ENCODE measurements at regions not wholly inside any gene's neighbourhood (a gene's known extent, or its start where the extent isn't known, plus 50 kb on each side); places are given as distances from the start of the nearest gene placed in this dataset.

DNA sequence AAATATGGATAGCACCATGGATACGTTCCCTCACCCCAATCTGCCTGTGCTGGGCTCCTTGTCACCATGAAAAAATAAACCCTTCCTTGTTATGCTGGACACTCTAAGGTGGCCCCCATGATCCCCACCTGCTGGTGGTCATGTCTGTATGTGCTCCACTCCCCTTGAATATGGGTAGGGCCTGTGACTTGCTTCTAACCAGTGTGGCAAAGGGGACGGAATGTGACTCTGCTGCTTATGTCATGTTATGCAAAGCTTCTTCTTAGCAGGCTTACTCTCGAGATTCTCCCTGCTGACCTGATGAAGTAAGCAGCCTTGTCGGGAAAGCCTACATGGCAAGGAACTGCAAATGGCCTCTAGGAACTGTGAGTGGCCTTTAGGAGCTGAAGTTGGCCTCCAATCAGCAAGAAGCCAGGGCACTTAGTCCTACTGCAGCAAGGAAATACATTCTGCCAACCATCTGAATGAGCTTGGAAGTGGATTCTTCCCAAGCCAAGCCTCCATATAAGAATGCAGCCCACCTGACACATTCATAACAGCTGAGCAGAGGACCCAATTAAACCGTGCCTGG, 159.9 kb downstream of the CCDC34 start:
- TF ChIP-seq CTCF (conservative IDR thresholded peaks at IDR 0.05; ENCODE audit: low read depth, low read length): no peak
- TF ChIP-seq POLR2A (IDR thresholded peaks at IDR 0.05; ENCODE audit: low read depth, low read length): no peak
